B cell (primary cell): ENCODE measurements at regions not wholly inside any gene's neighbourhood (a gene's known extent, or its start where the extent isn't known, plus 50 kb on each side); places are given as distances from the start of the nearest gene placed in this dataset.

Experiments used
- ATAC-seq: fragments of 200-7000 bp; cut with Tn5 transposase; one replicate; pipeline ENCODE4 v1.10.0; 2021; ENCODE audit warnings: low read depth, mild to moderate bottlenecking, moderate number of reproducible peaks, moderate library complexity
- CTCF ChIA-PET: fragments of 350-600 bp; sonication (Branson Sonifier 250); formaldehyde crosslinking; loops from one replicate; lab custom pipeline; 2021; ENCODE audit warnings: antibody characterized with exemption, inconsistent platforms; lab: Charles Lee
- POLR2A ChIA-PET: fragments of 350-600 bp; sonication (Branson Sonifier 250); formaldehyde crosslinking; loops from one replicate; lab custom pipeline; 2021; ENCODE audit warnings: antibody characterized with exemption; lab: Charles Lee
- DNase-seq: peaks from one replicate; pipeline ENCODE4 v3.0.0; 2013
- H2AFZ ChIP-seq: 2 replicates; pipeline ENCODE4 v1.6.1; 2012; ENCODE audit warnings: mild to moderate bottlenecking, low read depth, low read length; ENCODE audit not compliant: insufficient read depth, poor library complexity, severe bottlenecking
- H3K27ac ChIP-seq, 2 donors: 1 replicate in 1 of 2; 2 replicates in 1 of 2; pipeline ENCODE4 v1.5.1; 2012 to 2013; ENCODE audit warnings: low read length in 2 of 2, mild to moderate bottlenecking in 2 of 2, moderate library complexity in 1 of 2
- H3K27me3 ChIP-seq, 4 experiments: fragments of 200-600 bp in 1 of 4; sonication (generic) in 1 of 4; replicated peaks in 1 of 4; 1 replicate in 2 of 4; 2 replicates in 2 of 4; pipeline versions ENCODE4 v1.6.1 to v1.7.0; 2013 to 2016; ENCODE audit warnings: low read length in 3 of 4, mild to moderate bottlenecking in 2 of 4, mixed read lengths in 1 of 4, moderate library complexity in 1 of 4; ENCODE audit not compliant: insufficient read depth in 4 of 4, control insufficient read depth in 3 of 4; ENCODE audit errors: control extremely low read depth in 1 of 4
- H3K36me3 ChIP-seq, 2 experiments: replicated peaks in 1 of 2; 1 replicate in 1 of 2; 2 replicates in 1 of 2; pipeline versions ENCODE4 v1.6.1 to v1.7.1; 2013; ENCODE audit warnings: low read length in 1 of 2; ENCODE audit not compliant: insufficient read depth in 2 of 2, control insufficient read depth in 1 of 2; ENCODE audit errors: control extremely low read depth in 1 of 2, extremely low read depth in 1 of 2
- H3K4me1 ChIP-seq, 2 donors: fragments of 200-600 bp in 1 of 2; sonication (generic) in 1 of 2; 1 replicate in 1 of 2; 2 replicates in 1 of 2; pipeline versions ENCODE4 v1.5.1 to v1.6.1; 2013 to 2017; ENCODE audit warnings: low read length in 2 of 2; ENCODE audit not compliant: control insufficient read depth in 2 of 2, insufficient read depth in 2 of 2
- H3K4me2 ChIP-seq: replicated peaks from 2 replicates; pipeline ENCODE3; 2012; ENCODE audit warnings: mild to moderate bottlenecking, low read depth, low read length; ENCODE audit not compliant: poor library complexity, severe bottlenecking
- H3K4me3 ChIP-seq, 5 experiments: fragments of 200-600 bp in 1 of 5; sonication (generic) in 1 of 5; 1 replicate in 3 of 5; 2 replicates in 2 of 5; pipeline versions ENCODE4 v1.5.1 to v1.7.0; 2011 to 2016; ENCODE audit warnings: low read length in 4 of 5, mild to moderate bottlenecking in 4 of 5, low read depth in 2 of 5, control low read depth in 1 of 5, moderate library complexity in 1 of 5; ENCODE audit not compliant: insufficient read depth in 1 of 5; ENCODE audit errors: control extremely low read depth in 1 of 5, extremely low read depth in 1 of 5
- H3K79me2 ChIP-seq: fragments of 200-600 bp; sonication (generic); one replicate; pipeline ENCODE4 v1.6.0; 2016; ENCODE audit warnings: low read length; ENCODE audit not compliant: control insufficient read depth, insufficient read depth
- H3K9ac ChIP-seq: fragments of 200-600 bp; sonication (generic); 2 replicates; pipeline ENCODE4 v1.6.1; 2017; ENCODE audit warnings: mild to moderate bottlenecking, low read length, moderate library complexity
- H3K9me3 ChIP-seq, 3 donors: one replicate each; pipeline versions ENCODE4 v1.6.1 to v1.7.1; 2013; ENCODE audit warnings: low read length in 2 of 3; ENCODE audit not compliant: control insufficient read depth in 2 of 3, insufficient read depth in 1 of 3; ENCODE audit errors: control extremely low read depth in 1 of 3
- H4K20me1 ChIP-seq: 2 replicates; pipeline ENCODE4 v1.6.0; 2012; ENCODE audit warnings: mild to moderate bottlenecking, low read length; ENCODE audit not compliant: insufficient read depth, control insufficient read depth, poor library complexity, severe bottlenecking
- H3K27ac Mint-ChIP-seq: one replicate; pipeline ENCODE4 v1.8.0; 2021; ENCODE audit warnings: mixed read lengths
- H3K27me3 Mint-ChIP-seq: one replicate; pipeline ENCODE4 v1.8.0; 2021; ENCODE audit warnings: mixed read lengths
- H3K4me1 Mint-ChIP-seq: one replicate; pipeline ENCODE4 v1.8.0; 2021; ENCODE audit warnings: mixed read lengths
- H3K4me3 Mint-ChIP-seq: one replicate; pipeline ENCODE4 v1.8.0; 2021; ENCODE audit warnings: mixed read lengths
- H3K9me3 Mint-ChIP-seq: one replicate; pipeline ENCODE4 v1.8.0; 2022; ENCODE audit warnings: mixed read lengths; ENCODE audit not compliant: insufficient read depth
- EZH2 ChIP-seq: IDR thresholded peaks from 2 replicates; pipeline ENCODE4 v1.6.1; 2012; ENCODE audit warnings: borderline replicate concordance, low read depth, mild to moderate bottlenecking, moderate library complexity, low read length; ENCODE audit not compliant: insufficient read depth, poor library complexity, severe bottlenecking
- WGBS: methylation state at CpG from one replicate; pipeline ENCODE4 v1.1.5; 2013; ENCODE audit warnings: missing lambda C conversion rate; ENCODE audit not compliant: insufficient coverage; 5-methylcytosine and 5-hydroxymethylcytosine counted together
- intact Hi-C: fragments of 100-400 bp; cut with micrococcal nuclease; formaldehyde crosslinking; loops from one replicate; pipeline ENCODE4 v1.10.0; 2022
- TF ChIP-seq, protein P1 (sequence below): fragments of 200-600 bp; IDR thresholded peaks from one replicate; pipeline ENCODE4 v1.8.0; 2022; ENCODE audit warnings: antibody characterized with exemption, mild to moderate bottlenecking

DNA sequence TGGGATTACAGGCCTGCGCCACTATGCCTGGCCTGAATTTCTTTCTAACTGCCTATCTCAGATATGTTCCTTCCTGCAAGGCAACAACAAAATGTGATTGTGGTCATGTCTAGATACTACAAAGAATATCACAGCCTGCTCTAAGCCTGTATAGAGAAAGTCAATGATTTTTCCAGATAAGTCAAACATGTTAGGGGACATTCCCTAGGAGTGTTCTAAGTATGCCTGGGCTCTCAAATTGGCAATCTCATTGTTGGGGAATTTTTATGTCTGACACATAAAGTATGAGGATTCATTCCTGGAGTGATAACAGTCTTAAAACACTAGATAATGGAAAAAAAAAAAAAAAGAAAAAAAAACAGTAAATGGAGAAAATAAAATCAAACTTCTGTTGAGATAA lies 406.1 kb downstream of the GATA3 start:
- Mint-ChIP-seq H3K27ac (no peak overlapping the region), H3K4me1 (no peaks in the 10 kb centered on the region), H3K27me3 (no peaks in the 10 kb centered on the region), H3K9me3 (no peaks in the 10 kb centered on the region), H3K4me3 (no peak overlapping the region)
- H3K4me3 ChIP-seq: no peak overlapping the region
- no peak overlapping the region for H2AFZ ChIP-seq
- no peaks in the 10 kb centered on the region for H3K36me3 ChIP-seq
- intact Hi-C loops: no loop called here
- peaks cover 0 to 5% (median 0%) of the 10 kb centered on the region in 3 donors for H3K9me3 ChIP-seq
- POLR2A ChIA-PET: no interaction called here
- no peaks in the 10 kb centered on the region for H3K27me3 ChIP-seq
- WGBS: 100% methylated on average over 1 of the region's 1 CpG
- no peaks in the 10 kb centered on the region for H3K79me2 ChIP-seq
- ATAC-seq (no peak), DNase-seq (no peak)
- no peak for TF ChIP-seq EZH2
- TF ChIP-seq, protein P1, sequence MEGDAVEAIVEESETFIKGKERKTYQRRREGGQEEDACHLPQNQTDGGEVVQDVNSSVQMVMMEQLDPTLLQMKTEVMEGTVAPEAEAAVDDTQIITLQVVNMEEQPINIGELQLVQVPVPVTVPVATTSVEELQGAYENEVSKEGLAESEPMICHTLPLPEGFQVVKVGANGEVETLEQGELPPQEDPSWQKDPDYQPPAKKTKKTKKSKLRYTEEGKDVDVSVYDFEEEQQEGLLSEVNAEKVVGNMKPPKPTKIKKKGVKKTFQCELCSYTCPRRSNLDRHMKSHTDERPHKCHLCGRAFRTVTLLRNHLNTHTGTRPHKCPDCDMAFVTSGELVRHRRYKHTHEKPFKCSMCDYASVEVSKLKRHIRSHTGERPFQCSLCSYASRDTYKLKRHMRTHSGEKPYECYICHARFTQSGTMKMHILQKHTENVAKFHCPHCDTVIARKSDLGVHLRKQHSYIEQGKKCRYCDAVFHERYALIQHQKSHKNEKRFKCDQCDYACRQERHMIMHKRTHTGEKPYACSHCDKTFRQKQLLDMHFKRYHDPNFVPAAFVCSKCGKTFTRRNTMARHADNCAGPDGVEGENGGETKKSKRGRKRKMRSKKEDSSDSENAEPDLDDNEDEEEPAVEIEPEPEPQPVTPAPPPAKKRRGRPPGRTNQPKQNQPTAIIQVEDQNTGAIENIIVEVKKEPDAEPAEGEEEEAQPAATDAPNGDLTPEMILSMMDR: no peak
- no peaks in the 10 kb centered on the region for H4K20me1 ChIP-seq
- H3K4me1 ChIP-seq: no peaks in the 10 kb centered on the region
- no peak overlapping the region for H3K27ac ChIP-seq
- CTCF ChIA-PET: no interaction called here
- H3K9ac ChIP-seq: no peak overlapping the region
- no peak overlapping the region for H3K4me2 ChIP-seq

DNA sequence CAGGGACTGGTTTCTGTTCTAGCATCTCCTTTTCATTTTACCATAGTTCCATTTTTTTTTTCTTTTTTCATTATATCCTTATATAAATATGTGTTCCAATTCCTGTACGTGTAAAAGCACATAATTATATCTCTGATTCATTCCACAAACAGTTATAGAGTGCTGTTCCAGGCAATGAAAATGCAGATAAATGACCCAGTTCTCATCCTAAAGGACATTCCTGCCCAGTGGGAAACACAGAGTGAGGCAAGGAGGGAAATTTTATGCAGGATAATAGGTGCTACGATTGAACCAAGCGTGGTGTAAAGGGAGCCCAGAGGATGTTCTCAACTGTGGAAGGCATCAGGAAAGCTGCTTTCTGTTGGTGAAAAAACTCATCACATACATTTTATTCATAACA lies 408.1 kb downstream of the GATA3 start:
- H3K9me3 Mint-ChIP-seq: no peaks in the 10 kb centered on the region
- DNase-seq (no peak), ATAC-seq (no peak)
- no peak overlapping the region for H3K4me3 Mint-ChIP-seq
- Histone ChIP-seq H2AFZ (no peak overlapping the region), H3K9me3 (peaks cover 0 to 5% (median 0%) of the 10 kb centered on the region in 3 donors), H3K27me3 (no peaks in the 10 kb centered on the region), H3K79me2 (no peaks in the 10 kb centered on the region), H3K4me2 (no peak overlapping the region), H4K20me1 (no peaks in the 10 kb centered on the region), H3K36me3 (no peaks in the 10 kb centered on the region), H3K27ac (no peak overlapping the region), H3K4me3 (no peak overlapping the region), H3K4me1 (no peaks in the 10 kb centered on the region), H3K9ac (no peak overlapping the region)
- no peaks in the 10 kb centered on the region for H3K4me1 Mint-ChIP-seq
- no CpG with 5 or more reads among the region's 3 CpGs for WGBS
- TF ChIP-seq EZH2: no peak
- TF ChIP-seq, protein P1: no peak
- CTCF ChIA-PET: no interaction called here
- POLR2A ChIA-PET: no interaction called here
- H3K27ac Mint-ChIP-seq: no peak overlapping the region
- H3K27me3 Mint-ChIP-seq: no peaks in the 10 kb centered on the region
- intact Hi-C loops: no loop called here
